ENCODE measurements at regions not wholly inside any gene's neighbourhood (a gene's known extent, or its start where the extent isn't known, plus 50 kb on each side); places are given as distances from the start of the nearest gene placed in this dataset.

GRCh38 chr1:55826381-55827080, 611.4 kb upstream of the USP24 start:
- TF ChIP-seq CTCF (conservative IDR thresholded peaks at IDR 0.05; ENCODE audit: low read length) (no peak), EZH2phosphoT487 (IDR thresholded peaks at IDR 0.05; ENCODE audit: borderline replicate concordance) (no peak)

All from Loucy (cell line).